ENCODE measurements at regions not wholly inside any gene's neighbourhood (a gene's known extent, or its start where the extent isn't known, plus 50 kb on each side); places are given as distances from the start of the nearest gene placed in this dataset.

- Mint-ChIP-seq H3K27me3 (ENCODE audit: low read depth in 3 of 3) (peaks cover 2 to 12% (median 6%) of the 10 kb centered on the region in 3 donors), H3K4me3 (no peak overlapping the region), H3K9me3 (no peaks in the 10 kb centered on the region), H3K36me3 (no peaks in the 10 kb centered on the region), H3K27ac (peak overlapping the region in 1 of 6 donors; percentile 14), H3K4me1 (no peaks in the 10 kb centered on the region)
- DNase-seq, result no peak
These were observed 158.0 kb upstream of the PMEPA1 start for GRCh38 chr20:57867807-57868206.

- H3K27ac Mint-ChIP-seq, result no peak overlapping the region
- H3K27me3 Mint-ChIP-seq (ENCODE audit: low read depth in 3 of 3), result peaks cover 2 to 12% (median 5%) of the 10 kb centered on the region in 3 donors
- no peaks in the 10 kb centered on the region for H3K4me1 Mint-ChIP-seq
- no peak for DNase-seq
- H3K9me3 Mint-ChIP-seq, result no peaks in the 10 kb centered on the region
- H3K36me3 Mint-ChIP-seq, result no peaks in the 10 kb centered on the region
- H3K4me3 Mint-ChIP-seq, result no peak overlapping the region
These were observed 157.5 kb upstream of the PMEPA1 start for GRCh38 chr20:57867181-57867803.

- no peak for DNase-seq
- no peaks in the 10 kb centered on the region for H3K9me3 Mint-ChIP-seq
- no peak overlapping the region for H3K27ac Mint-ChIP-seq
- peaks cover 2 to 12% (median 3%) of the 10 kb centered on the region in 3 donors for H3K27me3 Mint-ChIP-seq (ENCODE audit: low read depth in 3 of 3)
- H3K4me3 Mint-ChIP-seq, result no peak overlapping the region
- no peaks in the 10 kb centered on the region for H3K36me3 Mint-ChIP-seq
- no peaks in the 10 kb centered on the region for H3K4me1 Mint-ChIP-seq
These were observed 156.7 kb upstream of the PMEPA1 start for GRCh38 chr20:57866250-57867106.

- Mint-ChIP-seq H3K27ac (no peak overlapping the region), H3K27me3 (ENCODE audit: low read depth in 3 of 3) (peaks cover 0 to 12% (median 2%) of the 10 kb centered on the region in 3 donors), H3K4me1 (no peaks in the 10 kb centered on the region), H3K9me3 (peaks cover 0 to 2% (median 0%) of the 10 kb centered on the region in 6 donors), H3K36me3 (no peaks in the 10 kb centered on the region), H3K4me3 (no peak overlapping the region)
- DNase-seq, result no peak
These were observed 155.5 kb upstream of the PMEPA1 start for GRCh38 chr20:57865266-57865665.

- no peak overlapping the region for H3K4me3 Mint-ChIP-seq
- H3K4me1 Mint-ChIP-seq, result peaks cover 19 to 26% of the 10 kb centered on the region in 2 donors
- peaks cover 0 to 9% (median 2%) of the 10 kb centered on the region in 3 donors for H3K27me3 Mint-ChIP-seq (ENCODE audit: low read depth in 3 of 3)
- H3K9me3 Mint-ChIP-seq, result peaks cover 0 to 2% (median 0%) of the 10 kb centered on the region in 6 donors
- no peaks in the 10 kb centered on the region for H3K36me3 Mint-ChIP-seq
- no peak overlapping the region for H3K27ac Mint-ChIP-seq
- DNase-seq, result no peak
These were observed 150.8 kb upstream of the PMEPA1 start for GRCh38 chr20:57860576-57860975.

GRCh38 chr20:57857969-57858368 lies 148.2 kb upstream of the PMEPA1 start:
- Mint-ChIP-seq H3K27ac (no peak overlapping the region), H3K9me3 (peaks cover 0 to 2% (median 0%) of the 10 kb centered on the region in 6 donors), H3K4me1 (peaks cover 22 to 29% of the 10 kb centered on the region in 2 donors), H3K27me3 (ENCODE audit: low read depth in 3 of 3) (peaks cover 0 to 2% (median 0%) of the 10 kb centered on the region in 3 donors), H3K4me3 (peak overlapping the region in 1 of 5 donors; percentile 22), H3K36me3 (no peaks in the 10 kb centered on the region)
- no peak for DNase-seq

- peaks cover 0 to 2% (median 0%) of the 10 kb centered on the region in 6 donors for H3K9me3 Mint-ChIP-seq
- H3K27ac Mint-ChIP-seq, result peak overlapping the region in 2 of 6 donors; percentile 2 to 10
- H3K36me3 Mint-ChIP-seq, result no peaks in the 10 kb centered on the region
- no peak for DNase-seq
- peak overlapping the region; percentile 6 to 69 (median 56) for H3K4me3 Mint-ChIP-seq
- peaks cover 22 to 29% of the 10 kb centered on the region in 2 donors for H3K4me1 Mint-ChIP-seq
- H3K27me3 Mint-ChIP-seq (ENCODE audit: low read depth in 3 of 3), result peaks cover 0 to 1% (median 0%) of the 10 kb centered on the region in 3 donors
These were observed 147.3 kb upstream of the PMEPA1 start for GRCh38 chr20:57857118-57857517.

- Mint-ChIP-seq H3K4me1 (peaks cover 22 to 29% of the 10 kb centered on the region in 2 donors), H3K27me3 (ENCODE audit: low read depth in 3 of 3) (peaks cover 0 to 1% (median 0%) of the 10 kb centered on the region in 3 donors), H3K36me3 (no peaks in the 10 kb centered on the region), H3K9me3 (peaks cover 0 to 2% (median 0%) of the 10 kb centered on the region in 6 donors), H3K27ac (no peak overlapping the region), H3K4me3 (peak overlapping the region in 4 of 5 donors; percentile 15 to 56 (median 26))
- DNase-seq, result peak; percentile 23 to 39 (median 34)
These were observed 146.8 kb upstream of the PMEPA1 start for GRCh38 chr20:57856658-57857057.

- H3K36me3 Mint-ChIP-seq, result no peaks in the 10 kb centered on the region
- no peaks in the 10 kb centered on the region for H3K9me3 Mint-ChIP-seq
- DNase-seq, result no peak
- peaks cover 13 to 16% of the 10 kb centered on the region in 2 donors for H3K4me1 Mint-ChIP-seq
- H3K4me3 Mint-ChIP-seq, result no peak overlapping the region
- peaks cover 3 to 7% (median 7%) of the 10 kb centered on the region in 3 donors for H3K27me3 Mint-ChIP-seq (ENCODE audit: low read depth in 3 of 3)
- H3K27ac Mint-ChIP-seq, result no peak overlapping the region
These were observed 142.0 kb upstream of the PMEPA1 start for GRCh38 chr20:57851796-57852195.

- no peaks in the 10 kb centered on the region for H3K9me3 Mint-ChIP-seq
- H3K4me1 Mint-ChIP-seq, result peaks cover 7 to 9% of the 10 kb centered on the region in 2 donors
- H3K36me3 Mint-ChIP-seq, result no peaks in the 10 kb centered on the region
- no peak for DNase-seq
- H3K27ac Mint-ChIP-seq, result no peak overlapping the region
- H3K27me3 Mint-ChIP-seq (ENCODE audit: low read depth in 3 of 3), result peaks cover 3 to 9% (median 7%) of the 10 kb centered on the region in 3 donors
- no peak overlapping the region for H3K4me3 Mint-ChIP-seq
These were observed 141.3 kb upstream of the PMEPA1 start for GRCh38 chr20:57851025-57851682.

GRCh38 chr20:57849521-57850215 lies 139.9 kb upstream of the PMEPA1 start:
- Mint-ChIP-seq H3K27ac (no peak overlapping the region), H3K36me3 (no peaks in the 10 kb centered on the region), H3K27me3 (ENCODE audit: low read depth in 3 of 3) (peaks cover 3 to 9% (median 7%) of the 10 kb centered on the region in 3 donors), H3K9me3 (no peaks in the 10 kb centered on the region), H3K4me1 (no peaks in the 10 kb centered on the region), H3K4me3 (no peak overlapping the region)
- no peak for DNase-seq

GRCh38 chr20:57849121-57849520 lies 139.3 kb upstream of the PMEPA1 start:
- Mint-ChIP-seq H3K36me3 (no peaks in the 10 kb centered on the region), H3K27me3 (ENCODE audit: low read depth in 3 of 3) (peaks cover 6 to 9% (median 7%) of the 10 kb centered on the region in 3 donors), H3K27ac (no peak overlapping the region), H3K9me3 (no peaks in the 10 kb centered on the region), H3K4me3 (no peak overlapping the region), H3K4me1 (no peaks in the 10 kb centered on the region)
- no peak for DNase-seq

GRCh38 chr20:57848282-57848681 lies 138.5 kb upstream of the PMEPA1 start:
- no peak for DNase-seq
- H3K4me3 Mint-ChIP-seq, result no peak overlapping the region
- H3K27ac Mint-ChIP-seq, result no peak overlapping the region
- no peaks in the 10 kb centered on the region for H3K4me1 Mint-ChIP-seq
- H3K27me3 Mint-ChIP-seq (ENCODE audit: low read depth in 3 of 3), result peaks cover 6 to 9% (median 7%) of the 10 kb centered on the region in 3 donors
- no peaks in the 10 kb centered on the region for H3K36me3 Mint-ChIP-seq
- H3K9me3 Mint-ChIP-seq, result no peaks in the 10 kb centered on the region
